ENCODE measurements at regions not wholly inside any gene's neighbourhood (a gene's known extent, or its start where the extent isn't known, plus 50 kb on each side); places are given as distances from the start of the nearest gene placed in this dataset.

DNA sequence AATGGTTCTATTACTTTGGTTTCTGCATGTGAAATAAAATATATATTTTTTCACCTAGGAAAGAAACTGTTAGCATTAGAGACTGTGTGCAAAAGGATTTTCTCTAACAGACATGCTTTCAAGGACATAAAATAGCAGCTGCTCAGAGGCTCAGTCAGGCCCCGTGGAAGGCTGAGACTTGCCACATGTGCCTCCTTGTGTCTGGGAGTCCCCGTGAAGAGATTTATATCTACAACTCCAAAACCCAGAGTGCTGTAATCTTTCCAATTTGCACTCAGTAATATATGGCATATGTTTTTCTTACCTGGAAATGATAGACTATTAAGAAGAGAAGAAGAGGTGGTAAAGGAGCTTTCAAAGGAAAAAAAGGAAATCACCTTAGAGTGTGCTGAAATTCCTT, 371.6 kb upstream of the OBI1 start:
- no peaks in the 10 kb centered on the region for H3K36me3 Mint-ChIP-seq (ENCODE audit: low read depth)
- no peak overlapping the region for H3K4me3 Mint-ChIP-seq
- H3K27me3 Mint-ChIP-seq = peaks cover 2% of the 10 kb centered on the region
- intact Hi-C loops (cut with micrococcal nuclease) = no loop called here
- H3K4me1 Mint-ChIP-seq = no peaks in the 10 kb centered on the region
- H3K27ac Mint-ChIP-seq = no peak overlapping the region
- no peak for DNase-seq
- no peaks in the 10 kb centered on the region for H3K9me3 Mint-ChIP-seq

GRCh38 chr13:79018166-79018565, 359.2 kb upstream of the OBI1 start:
- no peaks in the 10 kb centered on the region for H3K27me3 Mint-ChIP-seq
- no peaks in the 10 kb centered on the region for H3K4me1 Mint-ChIP-seq
- intact Hi-C loops (cut with micrococcal nuclease) = no loop called here
- no peaks in the 10 kb centered on the region for H3K36me3 Mint-ChIP-seq (ENCODE audit: low read depth)
- H3K27ac Mint-ChIP-seq = no peak overlapping the region
- H3K9me3 Mint-ChIP-seq = no peaks in the 10 kb centered on the region
- no peak for DNase-seq
- H3K4me3 Mint-ChIP-seq = no peak overlapping the region

DNA sequence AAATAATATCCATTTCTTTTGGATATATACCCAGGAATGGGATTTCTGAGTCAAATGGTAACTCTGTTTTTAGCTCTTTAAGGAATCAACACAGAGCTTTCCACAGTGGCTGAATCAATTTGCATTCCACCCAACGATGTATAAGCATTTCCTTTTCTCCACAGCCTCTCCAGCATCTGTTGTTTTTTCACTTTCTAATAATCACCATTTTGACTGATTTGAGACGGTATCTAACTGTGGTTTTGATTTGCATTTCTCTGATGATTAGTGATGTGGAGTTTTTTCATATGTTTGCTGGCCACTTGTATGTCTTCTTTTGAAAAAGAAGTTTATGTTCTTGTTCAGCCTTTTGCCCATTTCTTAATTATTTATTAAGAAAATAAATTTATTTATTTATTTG, 352.2 kb upstream of the OBI1 start:
- Mint-ChIP-seq H3K27ac (no peak overlapping the region), H3K36me3 (ENCODE audit: low read depth) (no peaks in the 10 kb centered on the region), H3K4me3 (no peak overlapping the region), H3K27me3 (no peaks in the 10 kb centered on the region), H3K4me1 (no peaks in the 10 kb centered on the region), H3K9me3 (no peaks in the 10 kb centered on the region)
- DNase-seq = no peak
- intact Hi-C loops (cut with micrococcal nuclease) = no loop called here

DNA sequence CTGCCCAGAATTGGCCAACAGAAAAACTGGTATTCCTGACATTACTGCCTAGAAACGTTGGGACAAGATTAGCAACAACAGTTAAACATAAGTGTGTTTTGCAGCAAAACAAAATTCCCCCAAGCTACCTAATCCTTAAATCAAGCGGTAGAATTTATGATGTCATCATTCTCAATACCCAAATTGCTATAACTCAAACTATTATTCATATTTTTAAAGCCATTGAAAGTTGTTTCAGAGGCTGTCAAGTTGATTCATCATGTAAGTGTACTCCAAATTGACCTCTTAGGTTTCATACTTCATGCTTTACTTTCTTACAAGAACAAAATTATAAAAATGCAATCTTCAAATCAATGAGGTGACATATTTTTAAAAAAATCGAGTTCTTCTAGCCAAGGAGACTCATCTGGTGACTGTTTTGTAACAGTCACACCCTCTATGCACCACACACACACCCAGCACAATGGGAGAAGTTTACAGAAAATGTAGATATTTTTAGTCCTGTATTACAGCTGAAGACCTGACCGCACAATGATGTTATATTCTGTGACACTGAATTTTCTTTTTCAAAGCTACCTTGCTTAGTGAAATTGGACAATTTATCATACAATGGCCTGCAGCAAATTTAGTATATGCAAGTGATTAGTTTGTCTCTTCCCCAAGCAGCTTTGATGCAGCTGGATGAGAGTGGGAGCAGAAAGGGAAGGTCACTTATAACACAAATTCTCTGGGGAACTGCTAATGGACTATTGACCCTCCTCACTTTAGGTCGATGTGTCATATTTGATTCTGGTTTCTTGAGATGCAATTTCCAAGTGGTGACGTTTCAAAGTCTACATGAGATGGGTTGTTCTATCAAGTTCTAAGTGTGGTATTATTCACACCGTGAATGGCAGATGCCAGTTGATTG, 345.3 kb upstream of the OBI1 start:
- DNase-seq = no peak
- Mint-ChIP-seq H3K36me3 (ENCODE audit: low read depth) (no peaks in the 10 kb centered on the region), H3K9me3 (no peaks in the 10 kb centered on the region), H3K4me1 (no peaks in the 10 kb centered on the region), H3K27me3 (no peaks in the 10 kb centered on the region), H3K4me3 (no peak overlapping the region), H3K27ac (no peak overlapping the region)
- intact Hi-C loops (cut with micrococcal nuclease) = no loop called here

GRCh38 chr13:78999494-78999893, 340.5 kb upstream of the OBI1 start:
- Mint-ChIP-seq H3K4me3 (no peak overlapping the region), H3K36me3 (ENCODE audit: low read depth) (no peaks in the 10 kb centered on the region), H3K27ac (no peak overlapping the region), H3K27me3 (peaks cover 4% of the 10 kb centered on the region), H3K9me3 (no peaks in the 10 kb centered on the region), H3K4me1 (no peaks in the 10 kb centered on the region)
- no peak for DNase-seq
- intact Hi-C loops (cut with micrococcal nuclease) = no loop called here

DNA sequence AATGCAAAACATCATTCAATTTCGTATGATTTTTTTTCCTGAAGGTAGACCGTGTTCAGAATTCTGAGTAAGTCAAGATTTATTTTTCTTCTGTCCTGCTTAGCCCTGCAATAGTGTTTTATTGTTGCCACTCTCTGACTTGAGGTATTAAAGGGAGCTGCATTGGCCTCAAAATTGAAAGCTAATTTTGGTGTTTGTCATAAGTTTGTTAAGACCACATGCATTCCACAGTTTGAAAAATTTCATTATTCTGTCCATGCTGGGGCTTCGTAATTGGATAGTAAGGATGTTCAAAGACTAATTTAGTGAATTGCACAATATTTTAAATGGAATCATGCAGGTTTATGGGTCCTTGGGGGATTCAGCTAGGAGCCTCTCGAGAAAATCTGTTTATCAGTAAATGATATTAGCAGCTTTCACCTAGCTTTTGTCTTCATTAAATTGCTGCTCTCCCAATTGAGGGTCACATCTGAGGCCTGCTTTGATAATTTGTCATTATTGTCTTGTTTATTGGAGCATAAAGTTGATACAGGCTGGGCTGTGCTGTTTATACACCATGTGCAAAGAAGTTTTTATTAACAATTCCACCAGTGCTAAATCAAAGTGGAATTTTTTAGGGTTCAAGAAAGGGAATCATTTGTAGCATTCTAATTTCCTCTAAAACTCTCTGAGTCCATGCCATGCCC, 339.8 kb upstream of the OBI1 start:
- peaks cover 6% of the 10 kb centered on the region for H3K27me3 Mint-ChIP-seq
- H3K36me3 Mint-ChIP-seq (ENCODE audit: low read depth) = no peaks in the 10 kb centered on the region
- no peaks in the 10 kb centered on the region for H3K9me3 Mint-ChIP-seq
- no peaks in the 10 kb centered on the region for H3K4me1 Mint-ChIP-seq
- no peak for DNase-seq
- intact Hi-C loops (cut with micrococcal nuclease) = no loop called here
- H3K4me3 Mint-ChIP-seq = no peak overlapping the region
- H3K27ac Mint-ChIP-seq = no peak overlapping the region

GRCh38 chr13:78997902-78998629, 339.1 kb upstream of the OBI1 start:
- Mint-ChIP-seq H3K27ac (no peak overlapping the region), H3K27me3 (peaks cover 6% of the 10 kb centered on the region), H3K9me3 (no peaks in the 10 kb centered on the region), H3K36me3 (ENCODE audit: low read depth) (no peaks in the 10 kb centered on the region), H3K4me3 (no peak overlapping the region), H3K4me1 (no peaks in the 10 kb centered on the region)
- no peak for DNase-seq
- intact Hi-C loops (cut with micrococcal nuclease) = no loop called here

DNA sequence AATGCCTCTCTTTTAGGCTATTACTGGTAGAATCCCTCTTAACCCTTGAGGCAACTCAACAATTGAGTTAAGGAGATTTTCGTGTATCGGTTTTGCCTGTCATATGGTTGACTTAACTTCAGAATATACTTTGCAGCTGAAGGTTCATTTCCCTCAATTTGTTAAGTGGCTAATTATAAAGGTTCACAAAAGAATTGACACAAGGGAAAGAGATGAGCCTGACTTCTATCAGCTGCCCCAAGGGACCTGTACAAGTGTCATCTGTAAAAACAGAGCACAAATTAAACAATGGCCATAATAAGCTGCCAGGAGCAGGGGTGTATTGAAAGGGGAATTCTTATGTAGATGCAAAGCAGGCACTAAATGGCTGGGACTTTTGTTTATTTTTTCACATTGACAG, 334.8 kb upstream of the OBI1 start:
- Mint-ChIP-seq H3K4me1 (no peaks in the 10 kb centered on the region), H3K27ac (no peak overlapping the region), H3K9me3 (no peaks in the 10 kb centered on the region), H3K4me3 (no peak overlapping the region), H3K36me3 (ENCODE audit: low read depth) (no peaks in the 10 kb centered on the region), H3K27me3 (peaks cover 6% of the 10 kb centered on the region)
- no peak for DNase-seq
- intact Hi-C loops (cut with micrococcal nuclease) = no loop called here

- peaks cover 4% of the 10 kb centered on the region for H3K27me3 Mint-ChIP-seq
- no peaks in the 10 kb centered on the region for H3K9me3 Mint-ChIP-seq
- H3K27ac Mint-ChIP-seq = no peak overlapping the region
- no peak for DNase-seq
- no peaks in the 10 kb centered on the region for H3K4me1 Mint-ChIP-seq
- intact Hi-C loops (cut with micrococcal nuclease) = no loop called here
- H3K4me3 Mint-ChIP-seq = no peak overlapping the region
- no peaks in the 10 kb centered on the region for H3K36me3 Mint-ChIP-seq (ENCODE audit: low read depth)
Observed at GRCh38 chr13:78981913-78982312, 323.0 kb upstream of the OBI1 start.

- DNase-seq = peak; percentile 15
- no peak overlapping the region for H3K4me3 Mint-ChIP-seq
- no peaks in the 10 kb centered on the region for H3K4me1 Mint-ChIP-seq
- H3K27me3 Mint-ChIP-seq = peaks cover 7% of the 10 kb centered on the region
- intact Hi-C loops (cut with micrococcal nuclease) = loop anchor here (2.0 kb wide), 1 partner anchor 739 kb away; no protein-coding TSS in a partner anchor
- H3K27ac Mint-ChIP-seq = no peak overlapping the region
- no peaks in the 10 kb centered on the region for H3K9me3 Mint-ChIP-seq
- no peaks in the 10 kb centered on the region for H3K36me3 Mint-ChIP-seq (ENCODE audit: low read depth)
Observed at GRCh38 chr13:78979349-78979748, 320.4 kb upstream of the OBI1 start.

DNA sequence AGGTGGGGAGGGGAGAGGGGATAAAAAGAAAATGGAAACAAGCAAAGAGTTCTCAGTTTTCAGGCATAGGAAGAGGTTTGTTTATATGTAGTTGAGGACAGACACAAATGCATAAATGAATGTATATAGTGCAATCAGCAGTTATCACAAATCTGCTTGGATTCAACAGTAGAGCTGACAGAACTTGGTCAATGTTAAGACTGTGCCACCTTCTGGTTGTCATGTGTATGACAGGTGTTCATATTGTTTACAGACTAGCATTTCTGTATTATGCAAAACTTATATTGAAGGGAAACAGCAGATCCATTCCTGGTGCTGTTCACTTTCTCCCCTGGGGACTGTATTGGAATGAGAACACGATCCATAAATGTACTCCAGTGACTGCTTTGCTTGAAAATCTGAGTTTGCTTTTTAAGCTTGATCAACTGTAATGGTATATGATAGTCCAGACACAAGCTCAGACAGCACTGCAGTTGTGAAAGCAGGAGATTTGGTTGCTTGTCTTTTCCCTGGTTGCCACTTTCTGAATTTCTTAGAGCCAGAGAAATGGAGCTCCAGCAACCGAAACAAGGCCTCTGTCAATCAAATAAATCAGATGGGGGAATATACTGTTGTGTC, 319.5 kb upstream of the OBI1 start:
- Mint-ChIP-seq H3K9me3 (no peaks in the 10 kb centered on the region), H3K4me1 (no peaks in the 10 kb centered on the region), H3K27me3 (peaks cover 7% of the 10 kb centered on the region), H3K36me3 (ENCODE audit: low read depth) (no peaks in the 10 kb centered on the region), H3K27ac (no peak overlapping the region), H3K4me3 (no peak overlapping the region)
- intact Hi-C loops (cut with micrococcal nuclease) = loop anchor here (1.0 to 2.0 kb wide), 2 partner anchors 738 to 841 kb away; no protein-coding TSS in a partner anchor
- DNase-seq = peak; percentile 83

DNA sequence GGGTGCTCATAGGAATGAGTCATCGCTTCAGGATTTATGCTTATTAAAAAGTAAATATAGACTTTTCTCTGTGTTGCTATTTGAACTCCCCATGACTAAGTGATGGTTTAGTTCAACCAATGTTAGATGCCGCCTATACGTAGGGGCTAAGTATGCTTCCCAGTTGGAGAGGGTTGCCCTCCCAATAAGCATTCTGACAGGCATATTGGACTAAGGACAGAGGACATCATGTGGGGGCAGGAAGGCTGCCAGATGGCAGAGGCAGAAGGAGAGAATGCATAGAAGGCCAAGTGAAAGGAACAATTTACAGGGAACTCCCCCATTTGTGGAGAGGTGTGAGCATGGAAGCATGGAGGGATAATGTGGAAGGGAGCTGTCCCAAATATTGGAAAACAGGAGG, 318.4 kb upstream of the OBI1 start:
- Mint-ChIP-seq H3K36me3 (ENCODE audit: low read depth) (no peaks in the 10 kb centered on the region), H3K4me3 (no peak overlapping the region)

GRCh38 chr13:78976696-78977095, 317.7 kb upstream of the OBI1 start:
- Mint-ChIP-seq H3K4me3 (no peak overlapping the region), H3K27me3 (peaks cover 7% of the 10 kb centered on the region), H3K27ac (no peak overlapping the region), H3K9me3 (no peaks in the 10 kb centered on the region), H3K36me3 (ENCODE audit: low read depth) (no peaks in the 10 kb centered on the region), H3K4me1 (no peaks in the 10 kb centered on the region)
- DNase-seq = no peak
- intact Hi-C loops (cut with micrococcal nuclease) = no loop called here

More for the DNA sequence above, 318.4 kb upstream of the OBI1 start:
- H3K27ac Mint-ChIP-seq = no peak overlapping the region
- H3K4me1 Mint-ChIP-seq = no peaks in the 10 kb centered on the region
- peak; percentile 30 for DNase-seq
- H3K27me3 Mint-ChIP-seq = peaks cover 7% of the 10 kb centered on the region
- intact Hi-C loops (cut with micrococcal nuclease) = no loop called here
- no peaks in the 10 kb centered on the region for H3K9me3 Mint-ChIP-seq

Measured in activated CD4-positive, alpha-beta T cell treated with anti-CD3 and anti-CD28 coated beads, Interleukin-2, amount 10 ng/mL, durations not matched to agents 24 days and 14 days (primary cell).